ENCODE measurements at regions not wholly inside any gene's neighbourhood (a gene's known extent, or its start where the extent isn't known, plus 50 kb on each side); places are given as distances from the start of the nearest gene placed in this dataset.

- no peak overlapping the region for H3K27ac ChIP-seq (ENCODE audit: extremely low read depth, low read depth, low read length)
- TF ChIP-seq ZNF449 (tag by site-specific recombination; IDR thresholded peaks at IDR 0.05) (no peak), ZNF529 (tag by site-specific recombination; IDR thresholded peaks at IDR 0.05; ENCODE audit: insufficient replicate concordance) (no peak), ZSCAN4 (tag by site-specific recombination; IDR thresholded peaks at IDR 0.05) (no peak), ZNF791 (tag by site-specific recombination; IDR thresholded peaks at IDR 0.05) (no peak), ZNF16 (tag by site-specific recombination; IDR thresholded peaks at IDR 0.05; ENCODE audit: low read depth) (no peak), ZNF549 (tag by site-specific recombination; IDR thresholded peaks at IDR 0.05) (no peak), ZNF112 (tag by site-specific recombination; IDR thresholded peaks at IDR 0.05) (no peak), ZBTB49 (tag by site-specific recombination; IDR thresholded peaks at IDR 0.05; ENCODE audit: low read depth) (no peak), GLIS2 (tag by site-specific recombination; IDR thresholded peaks at IDR 0.05) (no peak), ZNF211 (tag by site-specific recombination; IDR thresholded peaks at IDR 0.05; ENCODE audit: low read depth) (no peak), KLF8 (tag by site-specific recombination; IDR thresholded peaks at IDR 0.05) (no peak)
- TF ChIP-seq, protein P1, sequence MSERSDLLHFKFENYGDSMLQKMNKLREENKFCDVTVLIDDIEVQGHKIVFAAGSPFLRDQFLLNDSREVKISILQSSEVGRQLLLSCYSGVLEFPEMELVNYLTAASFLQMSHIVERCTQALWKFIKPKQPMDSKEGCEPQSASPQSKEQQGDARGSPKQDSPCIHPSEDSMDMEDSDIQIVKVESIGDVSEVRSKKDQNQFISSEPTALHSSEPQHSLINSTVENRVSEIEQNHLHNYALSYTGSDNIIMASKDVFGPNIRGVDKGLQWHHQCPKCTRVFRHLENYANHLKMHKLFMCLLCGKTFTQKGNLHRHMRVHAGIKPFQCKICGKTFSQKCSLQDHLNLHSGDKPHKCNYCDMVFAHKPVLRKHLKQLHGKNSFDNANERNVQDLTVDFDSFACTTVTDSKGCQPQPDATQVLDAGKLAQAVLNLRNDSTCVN (tag by site-specific recombination; optimal IDR thresholded peaks at IDR 0.05) = no peak
- TF ChIP-seq, protein P2, sequence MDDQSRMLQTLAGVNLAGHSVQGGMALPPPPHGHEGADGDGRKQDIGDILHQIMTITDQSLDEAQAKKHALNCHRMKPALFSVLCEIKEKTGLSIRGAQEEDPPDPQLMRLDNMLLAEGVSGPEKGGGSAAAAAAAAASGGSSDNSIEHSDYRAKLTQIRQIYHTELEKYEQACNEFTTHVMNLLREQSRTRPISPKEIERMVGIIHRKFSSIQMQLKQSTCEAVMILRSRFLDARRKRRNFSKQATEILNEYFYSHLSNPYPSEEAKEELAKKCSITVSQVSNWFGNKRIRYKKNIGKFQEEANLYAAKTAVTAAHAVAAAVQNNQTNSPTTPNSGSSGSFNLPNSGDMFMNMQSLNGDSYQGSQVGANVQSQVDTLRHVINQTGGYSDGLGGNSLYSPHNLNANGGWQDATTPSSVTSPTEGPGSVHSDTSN (CRISPR knock-in tag; IDR thresholded peaks at IDR 0.05) = no peak
- TF ChIP-seq, protein P3, sequence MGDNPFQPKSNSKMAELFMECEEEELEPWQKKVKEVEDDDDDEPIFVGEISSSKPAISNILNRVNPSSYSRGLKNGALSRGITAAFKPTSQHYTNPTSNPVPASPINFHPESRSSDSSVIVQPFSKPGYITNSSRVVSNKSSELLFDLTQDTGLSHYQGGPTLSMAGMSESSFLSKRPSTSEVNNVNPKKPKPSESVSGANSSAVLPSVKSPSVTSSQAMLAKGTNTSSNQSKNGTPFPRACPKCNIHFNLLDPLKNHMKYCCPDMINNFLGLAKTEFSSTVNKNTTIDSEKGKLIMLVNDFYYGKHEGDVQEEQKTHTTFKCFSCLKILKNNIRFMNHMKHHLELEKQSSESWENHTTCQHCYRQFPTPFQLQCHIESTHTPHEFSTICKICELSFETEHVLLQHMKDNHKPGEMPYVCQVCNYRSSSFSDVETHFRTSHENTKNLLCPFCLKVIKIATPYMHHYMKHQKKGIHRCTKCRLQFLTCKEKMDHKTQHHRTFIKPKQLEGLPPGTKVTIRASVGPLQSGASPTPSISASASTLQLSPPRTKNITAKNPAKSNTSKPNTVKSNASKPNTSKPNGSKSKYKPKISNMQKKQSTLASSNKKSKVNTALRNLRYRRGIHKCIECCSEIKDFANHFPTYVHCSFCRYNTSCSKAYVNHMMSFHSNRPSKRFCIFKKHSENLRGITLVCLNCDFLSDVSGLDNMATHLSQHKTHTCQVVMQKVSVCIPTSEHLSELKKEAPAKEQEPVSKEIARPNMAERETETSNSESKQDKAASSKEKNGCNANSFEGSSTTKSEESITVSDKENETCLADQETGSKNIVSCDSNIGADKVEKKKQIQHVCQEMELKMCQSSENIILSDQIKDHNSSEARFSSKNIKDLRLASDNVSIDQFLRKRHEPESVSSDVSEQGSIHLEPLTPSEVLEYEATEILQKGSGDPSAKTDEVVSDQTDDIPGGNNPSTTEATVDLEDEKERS (tag by site-specific recombination; IDR thresholded peaks at IDR 0.05) = no peak
- POLR2A ChIA-PET = no interaction called here
- no peaks in the 10 kb centered on the region for H3K36me3 ChIP-seq (ENCODE audit: control insufficient read depth in 2 of 2, insufficient read depth in 1 of 2, low read length in 2 of 2)
- H3K4me3 ChIP-seq (ENCODE audit: low read depth, low read length) = no peak overlapping the region
- CTCF ChIA-PET = no interaction called here
- H3K9me3 ChIP-seq (ENCODE audit: control insufficient read depth, insufficient read depth, low read depth, low read length) = no peaks in the 10 kb centered on the region
- H3K4me1 ChIP-seq (ENCODE audit: control insufficient read depth, insufficient read depth, low read length) = no peaks in the 10 kb centered on the region
Measured at GRCh38 chr13:22967669-22968068, 213.1 kb upstream of the SGCG start.

GRCh38 chr13:22979952-22980351 is 200.8 kb upstream of the SGCG start:
- Histone ChIP-seq H3K9me3 (ENCODE audit: control insufficient read depth, insufficient read depth, low read depth, low read length) (no peaks in the 10 kb centered on the region), H3K4me1 (ENCODE audit: control insufficient read depth, insufficient read depth, low read length) (no peaks in the 10 kb centered on the region), H3K36me3 (ENCODE audit: control insufficient read depth in 2 of 2, insufficient read depth in 1 of 2, low read length in 2 of 2) (no peaks in the 10 kb centered on the region), H3K27ac (ENCODE audit: extremely low read depth, low read depth, low read length) (no peak overlapping the region), H3K4me3 (ENCODE audit: low read depth, low read length) (no peak overlapping the region)
- TF ChIP-seq SP3 (tag by site-specific recombination; IDR thresholded peaks at IDR 0.05) = no peak
- CTCF ChIA-PET = no interaction called here
- POLR2A ChIA-PET = no interaction called here
